ENCODE measurements at regions not wholly inside any gene's neighbourhood (a gene's known extent, or its start where the extent isn't known, plus 50 kb on each side); places are given as distances from the start of the nearest gene placed in this dataset.

- no peak for DNase-seq
Measured at GRCh38 chr3:180092889-180093288, 56.2 kb upstream of the PEX5L start.

DNA sequence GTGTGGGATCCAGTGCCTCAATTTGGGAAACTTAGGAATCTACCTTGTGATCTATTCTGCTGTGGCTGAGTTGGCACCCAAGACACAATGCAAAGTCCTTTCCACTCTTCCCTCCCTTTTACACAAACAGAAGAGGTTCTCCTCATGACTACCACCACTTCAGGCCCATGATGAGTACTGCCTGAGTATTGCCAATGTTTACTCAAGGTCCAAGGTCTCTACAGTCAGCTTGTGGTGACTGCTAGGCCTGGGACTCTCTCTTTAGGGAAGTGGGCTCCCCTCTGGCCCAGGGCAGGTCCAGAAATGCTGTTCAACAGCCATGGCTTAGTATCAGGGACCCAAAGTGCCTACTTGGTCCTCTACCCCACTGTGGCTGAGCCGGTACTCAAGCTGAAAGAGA lies 56.8 kb upstream of the PEX5L start:
- no peak for DNase-seq

- DNase-seq, result no peak
Measured at GRCh38 chr3:180097626-180098025, 60.9 kb upstream of the PEX5L start.

GRCh38 chr3:180102134-180102533 lies 65.4 kb upstream of the PEX5L start:
- DNase-seq, result no peak

DNA sequence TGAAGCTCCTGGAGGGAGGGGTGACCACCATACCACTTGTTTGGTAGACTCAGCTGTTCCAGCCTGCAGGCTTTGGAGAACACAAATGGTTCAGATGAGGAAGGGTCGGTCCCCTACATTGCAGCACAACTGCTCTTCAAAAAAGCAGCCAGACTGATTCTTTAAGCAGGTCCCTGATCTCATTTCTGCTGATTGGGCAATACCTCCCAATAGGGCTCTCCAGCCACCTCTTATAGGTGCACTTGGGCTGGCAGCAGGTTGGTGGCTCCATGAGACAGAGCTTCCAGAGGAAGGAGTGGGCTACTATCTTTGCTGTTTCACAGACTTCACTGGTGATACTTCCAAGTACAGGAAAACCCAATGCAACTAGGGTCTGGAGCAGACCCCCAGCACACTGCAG lies 65.9 kb upstream of the PEX5L start:
- no peak for DNase-seq

- no peak for DNase-seq
Measured at GRCh38 chr3:180116203-180116602, 79.5 kb upstream of the PEX5L start.

- DNase-seq, result no peak
Measured at GRCh38 chr3:180116658-180117057, 79.9 kb upstream of the PEX5L start.

- no peak for DNase-seq
Measured at GRCh38 chr3:180117381-180118163, 80.8 kb upstream of the PEX5L start.

GRCh38 chr3:180119567-180119966 lies 82.8 kb upstream of the PEX5L start:
- no peak for DNase-seq

- no peak for DNase-seq
Measured at GRCh38 chr3:180123928-180124327, 87.2 kb upstream of the PEX5L start.

GRCh38 chr3:180131169-180131568 lies 94.4 kb upstream of the PEX5L start:
- no peak for DNase-seq

DNA sequence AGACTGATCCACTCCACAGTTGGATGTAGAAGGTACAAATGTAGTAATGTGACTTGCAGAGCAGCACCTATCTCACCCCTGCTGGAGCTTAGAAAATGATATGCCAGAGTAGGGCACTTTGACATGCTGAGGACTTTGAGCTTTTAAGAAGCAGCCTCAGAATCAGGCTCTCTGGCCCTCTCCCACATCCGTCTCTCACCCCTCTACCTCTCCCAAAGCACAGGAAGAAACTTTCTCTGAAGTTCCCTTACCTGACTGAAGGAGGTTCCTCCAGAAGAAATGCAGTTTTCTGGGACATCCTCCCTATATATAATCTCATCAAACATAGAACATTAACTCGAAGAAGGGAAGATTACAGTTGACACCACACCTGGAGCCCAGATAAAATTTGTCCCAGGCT lies 98.4 kb upstream of the PEX5L start:
- DNase-seq, result no peak

DNA sequence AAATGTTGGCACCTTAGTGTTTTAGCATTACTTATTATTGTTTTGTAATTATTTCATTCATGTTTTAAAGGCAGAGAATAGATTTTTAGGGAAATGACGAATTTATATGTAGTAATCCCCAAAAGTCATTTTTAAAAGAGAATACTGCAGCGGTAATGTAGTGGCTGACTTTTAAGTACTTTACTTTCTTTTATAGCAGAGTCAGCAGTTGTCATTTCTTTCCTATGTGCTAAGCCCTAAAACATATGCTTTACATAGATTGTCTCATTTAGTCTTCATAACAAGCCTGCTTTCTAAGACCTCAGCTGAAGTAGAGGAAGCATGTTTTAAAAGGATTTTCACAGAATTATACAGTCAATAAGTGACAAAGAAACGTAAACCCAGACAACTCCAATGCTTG lies 102.1 kb upstream of the PEX5L start:
- DNase-seq, result no peak

- no peak for DNase-seq
Measured at GRCh38 chr3:180142041-180142440, 105.3 kb upstream of the PEX5L start.

GRCh38 chr3:180142472-180142871 lies 105.7 kb upstream of the PEX5L start:
- DNase-seq, result no peak

- no peak for DNase-seq
Measured at GRCh38 chr3:180161770-180162169, 125.0 kb upstream of the PEX5L start.

DNA sequence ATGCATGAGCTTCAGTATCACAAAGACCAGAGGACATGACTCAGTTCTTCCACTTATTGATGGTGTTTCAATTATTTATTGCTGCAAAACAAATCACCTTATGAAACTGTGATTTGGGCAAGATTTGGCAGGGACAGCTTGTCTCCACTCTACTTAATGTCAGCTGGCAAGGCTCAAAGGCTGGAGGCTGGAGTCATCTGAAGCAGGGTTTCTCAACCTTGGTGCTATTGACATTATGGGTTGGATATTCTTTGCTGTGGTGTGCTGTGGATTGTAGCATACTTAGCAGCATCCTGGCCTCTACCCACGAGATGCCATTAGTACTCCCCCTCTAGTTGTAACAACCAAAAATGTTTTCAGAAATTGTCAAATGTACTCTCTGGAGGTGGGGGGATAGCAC lies 138.8 kb upstream of the PEX5L start:
- no peak for DNase-seq

DNA sequence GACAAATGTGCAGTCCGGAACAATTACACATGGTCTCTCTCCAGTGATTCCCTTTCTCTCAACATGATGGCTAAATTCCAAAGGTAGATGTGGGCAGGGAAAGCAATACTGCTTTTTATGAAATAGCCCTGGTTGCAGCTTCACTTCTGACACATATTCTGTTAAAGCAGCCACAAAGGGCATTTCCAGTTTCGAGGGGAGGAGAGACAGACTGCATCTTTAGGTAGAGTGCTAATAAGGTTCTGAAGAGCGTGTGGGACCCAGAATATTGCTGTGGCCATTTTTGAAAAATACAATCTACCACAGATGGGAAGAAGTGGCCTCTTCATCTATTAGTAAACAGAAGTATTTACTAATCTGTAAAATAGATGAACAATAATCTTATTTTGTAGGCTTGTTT lies 139.3 kb upstream of the PEX5L start:
- no peak for DNase-seq

DNA sequence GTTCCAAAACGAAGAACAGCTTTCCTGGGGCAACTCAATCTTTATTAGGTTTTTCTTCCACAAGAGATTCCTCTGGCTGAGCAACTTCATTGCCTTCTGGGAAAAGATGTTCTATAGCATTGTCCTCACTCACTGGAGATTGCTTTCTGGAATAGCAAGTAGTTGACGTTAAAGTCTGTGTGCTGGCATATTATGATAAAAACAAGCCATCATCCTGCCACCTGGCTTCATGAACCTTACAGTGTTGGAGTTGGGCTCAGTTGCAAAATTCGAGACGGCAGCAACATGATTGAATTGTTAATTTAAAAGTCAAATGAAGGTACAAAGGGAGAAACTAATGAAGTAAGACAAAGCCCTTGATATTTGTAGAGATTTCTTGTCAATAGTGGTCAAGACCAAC lies 140.5 kb upstream of the PEX5L start:
- DNase-seq, result no peak

GRCh38 chr3:180179562-180179961 lies 142.8 kb upstream of the PEX5L start:
- no peak for DNase-seq

DNA sequence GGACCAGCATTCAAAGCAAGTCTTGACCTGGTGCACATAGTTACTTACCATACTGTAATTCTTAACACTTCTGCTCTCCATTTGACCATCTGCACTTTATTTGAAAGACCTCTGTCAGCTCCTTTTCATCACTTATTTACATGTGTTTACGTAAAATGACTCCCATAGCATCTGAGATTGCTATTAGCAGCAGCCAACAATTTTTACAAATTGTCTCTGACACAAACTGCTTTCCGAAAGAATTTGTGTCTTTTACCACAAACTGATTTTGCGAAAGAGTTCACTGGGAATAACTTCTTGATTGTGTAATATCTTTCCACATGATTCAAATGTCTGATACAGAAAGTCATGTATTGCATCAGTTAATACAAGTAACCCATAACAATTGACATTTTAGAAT lies 144.1 kb upstream of the PEX5L start:
- DNase-seq, result no peak

DNA sequence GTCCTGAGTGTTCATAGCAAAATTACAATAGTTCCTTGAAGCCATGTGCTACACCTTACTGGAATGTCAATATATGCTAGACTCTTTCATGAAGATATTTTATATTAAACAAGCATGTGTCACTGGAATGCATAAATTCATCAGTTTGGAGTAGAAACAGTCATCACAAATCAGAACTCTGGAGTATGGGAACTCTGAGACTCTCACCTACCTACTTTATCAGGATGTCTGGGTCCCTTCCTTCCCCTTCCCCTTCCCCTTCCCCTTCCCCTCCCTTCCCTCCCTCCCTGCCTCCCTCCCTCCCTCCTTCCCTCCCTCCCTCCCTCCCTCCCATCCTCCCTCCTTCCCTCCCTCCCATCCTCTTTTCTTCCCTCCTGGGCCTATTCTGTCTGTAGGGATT lies 144.7 kb upstream of the PEX5L start:
- DNase-seq, result no peak

DNA sequence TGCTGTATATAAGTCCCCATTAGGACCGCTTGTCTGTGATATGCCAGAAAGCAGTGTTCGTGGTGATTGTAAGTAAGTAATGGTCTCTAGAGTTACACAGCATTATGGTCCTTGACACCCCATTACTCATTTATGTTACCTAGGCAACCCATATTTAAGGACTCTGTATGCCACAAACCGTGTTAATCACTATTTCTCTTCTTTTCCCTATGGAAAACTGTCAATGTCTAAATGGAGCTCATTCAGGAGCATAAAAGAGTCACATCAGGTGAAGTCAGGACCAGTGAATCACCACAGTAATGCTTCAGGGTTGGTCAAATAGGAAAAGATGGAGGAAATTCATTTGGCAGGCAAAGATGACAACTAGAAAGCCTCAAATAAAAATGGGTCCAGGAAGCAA lies 146.6 kb upstream of the PEX5L start:
- DNase-seq, result no peak

DNA sequence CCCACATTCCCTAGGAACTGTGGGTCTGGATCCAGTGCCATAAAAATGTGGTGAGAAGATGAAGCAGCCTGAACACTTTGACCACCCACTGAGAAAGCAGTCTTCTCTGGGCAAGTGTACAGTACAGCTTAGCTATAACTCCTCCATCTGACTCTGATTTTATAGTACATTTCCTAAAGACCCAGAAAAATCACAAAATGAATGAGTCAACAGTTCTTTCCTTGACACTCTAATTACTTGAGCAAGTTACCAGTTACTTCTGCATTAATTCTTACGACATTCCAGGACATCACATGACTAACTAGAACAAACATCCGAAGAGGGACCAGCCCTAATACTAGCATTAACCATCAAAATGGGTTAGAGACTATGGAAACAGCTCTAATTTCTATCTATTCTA lies 148.1 kb upstream of the PEX5L start:
- DNase-seq, result no peak

GRCh38 chr3:180185650-180186049 lies 148.9 kb upstream of the PEX5L start:
- DNase-seq, result no peak

Data from C1 segment of cervical spinal cord (tissue), 14 donors.